ENCODE measurements at regions not wholly inside any gene's neighbourhood (a gene's known extent, or its start where the extent isn't known, plus 50 kb on each side); places are given as distances from the start of the nearest gene placed in this dataset.
A peak's percentile ranks its signal among the peaks of the same experiment; 100 is the strongest.

DNA sequence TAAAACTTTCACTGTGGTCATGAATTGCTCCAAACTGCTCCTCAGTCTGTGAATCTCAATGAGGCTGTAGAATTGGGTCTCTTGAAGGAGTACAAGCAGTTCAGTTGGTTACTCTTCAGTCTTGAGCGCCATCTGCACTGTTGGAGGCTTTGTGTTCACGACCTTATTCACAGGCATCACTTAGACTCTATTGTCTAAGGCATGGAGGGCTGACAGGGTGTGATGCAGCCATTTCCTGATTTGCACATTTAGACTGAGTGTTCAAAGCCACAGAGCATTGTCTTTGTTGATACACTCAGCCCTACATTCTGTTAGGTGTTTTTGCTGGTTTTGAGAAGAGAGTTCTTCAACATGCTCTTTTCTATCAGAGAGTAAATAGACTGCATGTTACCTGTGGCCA, 355.9 kb upstream of the RIOK2 start:
- Histone ChIP-seq H3K27ac (ENCODE audit: low read depth, low read length) (no peak overlapping the region), H3K9ac (ENCODE audit: low read depth, low read length) (no peak overlapping the region), H3K36me3 (ENCODE audit: control insufficient read depth, insufficient read depth, low read length) (no peaks in the 10 kb centered on the region), H3K9me3 (ENCODE audit: control insufficient read depth, insufficient read depth, low read length) (no peaks in the 10 kb centered on the region), H3K4me1 (ENCODE audit: control insufficient read depth, insufficient read depth, low read length) (no peaks in the 10 kb centered on the region), H3K27me3 (ENCODE audit: control insufficient read depth, insufficient read depth, low read length) (no peaks in the 10 kb centered on the region), H3K4me3 (ENCODE audit: low read depth, low read length) (no peak overlapping the region)

GRCh38 chr5:97541864-97542263, 358.8 kb upstream of the RIOK2 start:
- H3K4me1 ChIP-seq (ENCODE audit: control insufficient read depth, insufficient read depth, low read length) = peaks cover 20% of the 10 kb centered on the region
- no peak overlapping the region for H3K9ac ChIP-seq (ENCODE audit: low read depth, low read length)
- no peaks in the 10 kb centered on the region for H3K27me3 ChIP-seq (ENCODE audit: control insufficient read depth, insufficient read depth, low read length)
- H3K4me3 ChIP-seq (ENCODE audit: low read depth, low read length) = no peak overlapping the region
- no peak overlapping the region for H3K27ac ChIP-seq (ENCODE audit: low read depth, low read length)
- H3K9me3 ChIP-seq (ENCODE audit: control insufficient read depth, insufficient read depth, low read length) = no peaks in the 10 kb centered on the region
- no peaks in the 10 kb centered on the region for H3K36me3 ChIP-seq (ENCODE audit: control insufficient read depth, insufficient read depth, low read length)

DNA sequence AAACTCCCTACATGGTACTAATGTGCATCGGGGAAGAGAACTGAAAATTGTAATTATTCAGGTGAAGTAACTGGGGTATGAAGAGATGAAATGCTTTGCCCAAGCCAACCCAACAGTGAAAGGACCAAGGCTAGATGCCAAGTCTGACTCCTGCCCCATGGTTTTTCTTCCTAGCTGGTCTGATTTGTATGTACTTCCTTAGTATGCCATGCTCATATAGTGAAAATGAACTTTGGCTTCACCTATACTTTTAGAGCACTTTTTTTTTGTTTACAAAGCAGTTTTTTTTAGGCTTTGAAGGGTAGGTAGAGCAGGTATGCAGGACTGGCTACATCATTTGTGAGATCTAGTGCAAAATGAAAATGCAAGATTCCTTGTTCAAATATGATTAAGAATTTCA, 359.4 kb upstream of the RIOK2 start:
- Histone ChIP-seq H3K27me3 (ENCODE audit: control insufficient read depth, insufficient read depth, low read length) (no peaks in the 10 kb centered on the region), H3K9ac (ENCODE audit: low read depth, low read length) (no peak overlapping the region), H3K4me1 (ENCODE audit: control insufficient read depth, insufficient read depth, low read length) (peaks cover 20% of the 10 kb centered on the region), H3K36me3 (ENCODE audit: control insufficient read depth, insufficient read depth, low read length) (no peaks in the 10 kb centered on the region), H3K4me3 (ENCODE audit: low read depth, low read length) (no peak overlapping the region), H3K27ac (ENCODE audit: low read depth, low read length) (no peak overlapping the region), H3K9me3 (ENCODE audit: control insufficient read depth, insufficient read depth, low read length) (no peaks in the 10 kb centered on the region)

DNA sequence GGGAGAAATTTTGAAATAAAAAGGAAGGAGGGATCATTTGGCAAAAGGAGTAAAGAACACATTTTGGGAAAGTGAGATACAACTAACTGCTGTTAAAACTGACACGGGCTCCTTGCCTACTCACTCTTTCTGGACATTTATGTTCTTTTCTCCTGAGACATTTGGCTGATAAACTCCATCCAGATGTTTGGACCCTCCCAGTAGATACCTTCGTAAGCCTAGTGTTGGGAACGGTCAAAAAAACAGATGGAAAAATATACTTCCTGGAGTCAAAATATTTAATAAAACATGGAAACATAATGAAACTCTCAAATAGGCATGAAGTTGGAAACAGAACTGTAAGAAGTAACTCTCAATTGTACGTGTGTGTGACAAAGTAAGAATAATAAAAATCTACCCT, 360.1 kb upstream of the RIOK2 start:
- peaks cover 20% of the 10 kb centered on the region for H3K4me1 ChIP-seq (ENCODE audit: control insufficient read depth, insufficient read depth, low read length)

DNA sequence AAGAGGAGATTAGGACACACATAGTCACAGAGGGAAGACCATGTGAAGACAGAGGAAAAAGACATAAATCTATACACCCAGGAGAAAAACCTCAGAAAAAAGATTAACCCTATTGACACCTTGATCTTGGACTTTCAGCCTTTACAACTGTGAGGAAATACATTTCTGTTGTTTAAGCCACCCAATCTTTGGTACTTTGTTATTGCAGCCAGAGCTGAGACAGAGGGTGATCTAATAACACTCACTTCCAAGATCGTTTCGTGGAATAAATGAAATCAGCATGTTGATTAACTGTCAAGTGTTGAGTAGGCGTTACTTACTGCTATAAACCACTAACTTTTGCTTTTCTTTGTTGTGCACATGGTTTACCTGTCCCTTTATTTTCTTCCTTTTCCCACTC, 361.2 kb upstream of the RIOK2 start:
- Histone ChIP-seq H3K9me3 (ENCODE audit: control insufficient read depth, insufficient read depth, low read length) (no peaks in the 10 kb centered on the region), H3K36me3 (ENCODE audit: control insufficient read depth, insufficient read depth, low read length) (no peaks in the 10 kb centered on the region), H3K4me1 (ENCODE audit: control insufficient read depth, insufficient read depth, low read length) (peaks cover 20% of the 10 kb centered on the region), H3K27me3 (ENCODE audit: control insufficient read depth, insufficient read depth, low read length) (no peaks in the 10 kb centered on the region), H3K27ac (ENCODE audit: low read depth, low read length) (no peak overlapping the region), H3K9ac (ENCODE audit: low read depth, low read length) (no peak overlapping the region), H3K4me3 (ENCODE audit: low read depth, low read length) (no peak overlapping the region)

More for the DNA sequence above, 360.1 kb upstream of the RIOK2 start:
- Histone ChIP-seq H3K27ac (ENCODE audit: low read depth, low read length) (no peak overlapping the region), H3K36me3 (ENCODE audit: control insufficient read depth, insufficient read depth, low read length) (no peaks in the 10 kb centered on the region), H3K4me3 (ENCODE audit: low read depth, low read length) (no peak overlapping the region), H3K9me3 (ENCODE audit: control insufficient read depth, insufficient read depth, low read length) (no peaks in the 10 kb centered on the region), H3K9ac (ENCODE audit: low read depth, low read length) (no peak overlapping the region), H3K27me3 (ENCODE audit: control insufficient read depth, insufficient read depth, low read length) (no peaks in the 10 kb centered on the region)

- H3K27ac ChIP-seq (ENCODE audit: low read depth, low read length) = peak overlapping the region; percentile 46
- peaks cover 23% of the 10 kb centered on the region for H3K4me1 ChIP-seq (ENCODE audit: control insufficient read depth, insufficient read depth, low read length)
- no peaks in the 10 kb centered on the region for H3K27me3 ChIP-seq (ENCODE audit: control insufficient read depth, insufficient read depth, low read length)
- no peak overlapping the region for H3K4me3 ChIP-seq (ENCODE audit: low read depth, low read length)
- no peaks in the 10 kb centered on the region for H3K36me3 ChIP-seq (ENCODE audit: control insufficient read depth, insufficient read depth, low read length)
- no peak overlapping the region for H3K9ac ChIP-seq (ENCODE audit: low read depth, low read length)
- no peaks in the 10 kb centered on the region for H3K9me3 ChIP-seq (ENCODE audit: control insufficient read depth, insufficient read depth, low read length)
Measured at GRCh38 chr5:97544678-97545077, 361.6 kb upstream of the RIOK2 start.

GRCh38 chr5:97545446-97545845, 362.4 kb upstream of the RIOK2 start:
- no peak overlapping the region for H3K27ac ChIP-seq (ENCODE audit: low read depth, low read length)

DNA sequence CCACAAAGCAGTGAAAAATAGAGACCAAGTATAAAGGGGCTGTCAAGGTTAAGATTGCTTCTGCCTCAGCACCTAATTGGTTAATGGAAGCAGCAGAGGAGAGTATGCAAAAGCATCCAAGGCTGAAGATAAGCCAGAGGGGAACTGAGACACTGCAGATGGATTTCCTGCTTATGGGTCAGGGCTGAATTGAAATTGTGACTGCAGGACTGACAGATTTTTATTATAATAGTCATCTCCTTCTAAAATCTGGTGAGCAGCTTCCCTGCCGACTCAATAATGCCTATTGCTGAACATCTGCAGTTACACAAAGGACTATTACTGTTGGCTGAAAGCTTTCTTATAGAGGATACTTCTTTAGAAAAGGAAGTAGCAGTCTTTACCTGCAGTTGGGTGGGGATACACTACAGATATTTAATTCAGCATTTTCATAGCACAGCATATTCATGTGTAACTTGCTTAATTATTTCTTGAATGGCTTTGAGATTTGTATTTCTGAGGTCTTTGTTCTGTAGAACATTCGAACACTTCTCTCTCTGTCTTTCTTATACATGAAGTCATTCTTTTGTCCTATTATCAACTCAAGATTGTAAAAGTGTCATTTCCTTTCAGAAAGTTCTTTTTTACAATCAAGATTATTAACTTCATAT, 363.0 kb upstream of the RIOK2 start:
- H3K9ac ChIP-seq (ENCODE audit: low read depth, low read length) = no peak overlapping the region
- no peaks in the 10 kb centered on the region for H3K27me3 ChIP-seq (ENCODE audit: control insufficient read depth, insufficient read depth, low read length)
- H3K4me1 ChIP-seq (ENCODE audit: control insufficient read depth, insufficient read depth, low read length) = peaks cover 33% of the 10 kb centered on the region
- no peak overlapping the region for H3K4me3 ChIP-seq (ENCODE audit: low read depth, low read length)
- H3K9me3 ChIP-seq (ENCODE audit: control insufficient read depth, insufficient read depth, low read length) = no peaks in the 10 kb centered on the region
- H3K36me3 ChIP-seq (ENCODE audit: control insufficient read depth, insufficient read depth, low read length) = no peaks in the 10 kb centered on the region
- H3K27ac ChIP-seq (ENCODE audit: low read depth, low read length) = no peak overlapping the region

More at GRCh38 chr5:97545446-97545845, 362.4 kb upstream of the RIOK2 start:
- peaks cover 31% of the 10 kb centered on the region for H3K4me1 ChIP-seq (ENCODE audit: control insufficient read depth, insufficient read depth, low read length)
- H3K27me3 ChIP-seq (ENCODE audit: control insufficient read depth, insufficient read depth, low read length) = no peaks in the 10 kb centered on the region
- H3K4me3 ChIP-seq (ENCODE audit: low read depth, low read length) = no peak overlapping the region
- no peaks in the 10 kb centered on the region for H3K36me3 ChIP-seq (ENCODE audit: control insufficient read depth, insufficient read depth, low read length)
- no peak overlapping the region for H3K9ac ChIP-seq (ENCODE audit: low read depth, low read length)
- no peaks in the 10 kb centered on the region for H3K9me3 ChIP-seq (ENCODE audit: control insufficient read depth, insufficient read depth, low read length)

DNA sequence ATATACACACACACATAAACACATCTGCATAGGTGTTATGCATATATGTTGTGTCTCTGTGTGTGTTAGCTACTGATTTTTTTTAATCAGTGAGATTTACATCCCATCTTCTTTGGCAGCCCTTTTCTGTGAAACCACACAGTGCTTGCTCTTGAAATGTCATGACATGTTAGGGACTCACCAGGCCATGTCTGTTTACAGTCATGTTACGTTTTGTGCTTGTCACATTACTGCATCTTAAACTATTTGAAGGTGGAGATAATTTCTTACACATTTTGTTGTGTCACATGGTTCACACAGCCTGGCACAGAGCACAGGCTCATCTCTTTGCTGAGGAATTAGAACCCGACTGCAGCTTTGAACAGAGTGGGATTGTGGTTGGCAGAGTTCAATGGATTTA, 364.4 kb upstream of the RIOK2 start:
- H3K4me3 ChIP-seq (ENCODE audit: low read depth, low read length) = no peak overlapping the region
- H3K27me3 ChIP-seq (ENCODE audit: control insufficient read depth, insufficient read depth, low read length) = no peaks in the 10 kb centered on the region
- no peak overlapping the region for H3K27ac ChIP-seq (ENCODE audit: low read depth, low read length)
- H3K9me3 ChIP-seq (ENCODE audit: control insufficient read depth, insufficient read depth, low read length) = no peaks in the 10 kb centered on the region
- H3K9ac ChIP-seq (ENCODE audit: low read depth, low read length) = no peak overlapping the region
- no peaks in the 10 kb centered on the region for H3K36me3 ChIP-seq (ENCODE audit: control insufficient read depth, insufficient read depth, low read length)
- H3K4me1 ChIP-seq (ENCODE audit: control insufficient read depth, insufficient read depth, low read length) = peaks cover 33% of the 10 kb centered on the region

DNA sequence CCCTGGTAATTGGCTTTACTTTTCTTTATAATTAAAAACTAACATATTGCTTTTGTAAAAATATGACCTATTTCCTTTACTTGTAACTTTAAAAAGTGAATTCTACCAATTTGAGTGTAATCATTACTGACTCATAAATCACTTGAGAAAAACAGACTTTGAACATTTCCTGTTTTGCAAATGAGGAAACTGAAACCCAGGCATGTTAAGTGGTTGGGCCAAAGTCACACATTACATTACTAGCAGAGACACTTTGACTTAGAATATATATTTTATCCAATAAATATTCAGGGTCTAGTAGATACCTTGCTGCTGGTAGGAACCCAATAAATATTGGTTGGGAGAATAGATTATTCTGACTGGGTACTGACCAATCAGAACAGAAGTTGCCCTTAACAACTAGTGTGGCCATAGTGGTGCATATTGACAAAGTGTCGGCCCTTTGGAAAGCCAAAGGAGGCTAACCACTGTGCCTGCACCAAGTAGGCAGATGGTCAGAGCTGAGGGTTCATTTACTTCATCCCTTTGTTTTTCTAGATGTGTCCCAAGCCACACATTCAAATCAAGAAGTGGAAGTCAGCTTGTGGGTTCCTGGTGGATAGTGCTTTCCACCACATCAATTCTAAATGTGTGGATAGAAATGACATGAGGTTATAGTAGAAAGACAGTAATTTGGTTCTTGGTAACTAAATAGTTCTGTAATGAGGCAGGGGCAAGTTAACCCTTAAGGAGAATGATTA, 365.1 kb upstream of the RIOK2 start:
- no peaks in the 10 kb centered on the region for H3K9me3 ChIP-seq (ENCODE audit: control insufficient read depth, insufficient read depth, low read length)
- no peak overlapping the region for H3K27ac ChIP-seq (ENCODE audit: low read depth, low read length)
- H3K4me3 ChIP-seq (ENCODE audit: low read depth, low read length) = no peak overlapping the region
- no peak overlapping the region for H3K9ac ChIP-seq (ENCODE audit: low read depth, low read length)
- H3K4me1 ChIP-seq (ENCODE audit: control insufficient read depth, insufficient read depth, low read length) = peaks cover 33% of the 10 kb centered on the region
- no peaks in the 10 kb centered on the region for H3K36me3 ChIP-seq (ENCODE audit: control insufficient read depth, insufficient read depth, low read length)
- H3K27me3 ChIP-seq (ENCODE audit: control insufficient read depth, insufficient read depth, low read length) = no peaks in the 10 kb centered on the region

DNA sequence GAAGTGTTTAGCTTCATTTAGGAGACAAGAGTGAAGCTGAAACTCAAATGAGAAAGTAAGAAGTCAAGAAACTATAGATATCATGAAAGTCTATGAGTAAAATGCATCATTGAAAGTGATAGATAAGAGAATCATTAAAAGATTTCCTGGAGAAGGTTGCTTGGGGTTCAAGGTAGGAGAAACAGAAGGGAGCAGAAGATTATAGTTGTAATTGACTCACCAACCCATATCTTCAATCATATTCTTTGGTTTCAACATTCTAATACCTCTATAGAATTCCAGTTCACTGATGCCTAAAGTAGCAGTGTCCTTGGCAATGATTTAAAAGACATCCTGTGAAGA, 365.7 kb upstream of the RIOK2 start:
- Histone ChIP-seq H3K36me3 (ENCODE audit: control insufficient read depth, insufficient read depth, low read length) (no peaks in the 10 kb centered on the region), H3K27me3 (ENCODE audit: control insufficient read depth, insufficient read depth, low read length) (no peaks in the 10 kb centered on the region), H3K4me3 (ENCODE audit: low read depth, low read length) (no peak overlapping the region), H3K27ac (ENCODE audit: low read depth, low read length) (no peak overlapping the region), H3K9ac (ENCODE audit: low read depth, low read length) (no peak overlapping the region), H3K9me3 (ENCODE audit: control insufficient read depth, insufficient read depth, low read length) (no peaks in the 10 kb centered on the region), H3K4me1 (ENCODE audit: control insufficient read depth, insufficient read depth, low read length) (peaks cover 33% of the 10 kb centered on the region)
